ENCODE measurements at regions not wholly inside any gene's neighbourhood (a gene's known extent, or its start where the extent isn't known, plus 50 kb on each side); places are given as distances from the start of the nearest gene placed in this dataset.

DNA sequence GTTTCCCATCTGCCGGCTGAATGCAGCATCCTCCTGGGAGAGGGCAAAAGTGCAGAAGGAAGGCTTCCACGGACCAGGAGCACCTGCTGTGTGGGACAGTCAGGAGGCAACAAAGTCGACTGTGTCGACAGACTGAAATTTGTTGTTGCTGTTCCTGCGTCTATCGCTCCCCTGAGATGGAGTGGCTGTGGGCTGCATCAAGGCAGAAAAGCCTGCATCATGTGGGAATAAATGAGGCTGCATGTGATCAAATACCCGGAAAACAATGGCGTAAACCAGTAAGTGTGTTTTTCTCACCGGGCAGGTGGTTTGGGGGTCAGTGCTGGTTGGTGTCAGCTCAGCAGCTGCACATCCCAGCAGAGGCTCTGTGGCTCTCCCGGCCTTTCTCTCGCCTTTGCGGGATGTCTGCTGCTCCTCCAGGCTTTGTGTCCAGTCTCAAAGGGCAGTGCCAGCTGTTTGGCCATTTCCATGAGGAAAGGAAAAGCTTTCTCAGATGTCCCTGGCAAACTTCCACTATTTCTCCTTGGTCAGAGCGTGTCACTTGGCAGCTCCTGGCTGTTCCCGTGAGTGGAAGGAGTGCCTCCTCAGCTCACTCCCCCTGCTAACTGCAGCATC, 262.4 kb downstream of the NDUFA10 start:
- no peaks in the 10 kb centered on the region for H3K36me3 ChIP-seq (ENCODE audit: control insufficient read depth in 3 of 3, insufficient read depth in 2 of 3, low read depth in 1 of 3, low read length in 3 of 3)
- FAIRE-seq (no peak), DNase-seq (no peak)
- H3K27me3 ChIP-seq (ENCODE audit: control insufficient read depth in 3 of 3, insufficient read depth in 3 of 3, low read length in 3 of 3), result no peaks in the 10 kb centered on the region
- H3K4me1 ChIP-seq (ENCODE audit: control insufficient read depth in 3 of 3, insufficient read depth in 2 of 3, low read depth in 1 of 3, low read length in 2 of 3), result no peaks in the 10 kb centered on the region
- H3K9me3 ChIP-seq (ENCODE audit: control insufficient read depth in 2 of 2, insufficient read depth in 1 of 2, low read depth in 1 of 2, low read length in 1 of 2), result peaks cover 0 to 8% of the 10 kb centered on the region in 2 donors
- H3K4me3 ChIP-seq (ENCODE audit: low read depth in 1 of 3, low read length in 3 of 3), result no peak overlapping the region
- H3K27ac ChIP-seq (ENCODE audit: low read depth in 1 of 3, low read length in 2 of 3), result no peak overlapping the region
- WGBS, 3 donors, result 78 to 84% (median 79%) methylated on average over 14 of the region's 14 CpGs

DNA sequence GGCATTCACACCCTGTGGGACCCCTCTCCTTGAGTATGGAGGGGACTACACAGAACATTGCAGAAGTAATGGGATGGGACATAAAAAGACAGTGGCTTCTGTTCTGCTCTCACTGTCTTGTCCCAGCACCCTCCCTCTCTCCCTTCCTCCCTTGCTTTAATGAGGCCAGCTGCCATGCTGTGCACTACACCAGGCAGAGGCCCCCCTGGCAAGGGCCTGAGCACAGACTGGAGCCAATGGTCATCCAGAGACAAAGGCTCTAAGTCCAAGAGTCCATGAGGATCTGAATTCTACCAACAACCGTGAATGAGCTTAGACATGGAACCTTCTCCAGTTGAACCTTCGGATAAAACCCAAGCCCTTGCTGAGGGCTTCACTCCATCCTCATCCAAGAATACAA, 263.0 kb downstream of the NDUFA10 start:
- no peak overlapping the region for H3K27ac ChIP-seq (ENCODE audit: low read depth in 1 of 3, low read length in 2 of 3)
- DNase-seq (no peak), FAIRE-seq (no peak)
- no peaks in the 10 kb centered on the region for H3K36me3 ChIP-seq (ENCODE audit: control insufficient read depth in 3 of 3, insufficient read depth in 2 of 3, low read depth in 1 of 3, low read length in 3 of 3)
- no peaks in the 10 kb centered on the region for H3K27me3 ChIP-seq (ENCODE audit: control insufficient read depth in 3 of 3, insufficient read depth in 3 of 3, low read length in 3 of 3)
- peaks cover 0 to 8% of the 10 kb centered on the region in 2 donors for H3K9me3 ChIP-seq (ENCODE audit: control insufficient read depth in 2 of 2, insufficient read depth in 1 of 2, low read depth in 1 of 2, low read length in 1 of 2)
- 86 to 93% (median 90%) methylated on average over 2 of the region's 2 CpGs for WGBS, 3 donors
- H3K4me1 ChIP-seq (ENCODE audit: control insufficient read depth in 3 of 3, insufficient read depth in 2 of 3, low read depth in 1 of 3, low read length in 2 of 3), result no peaks in the 10 kb centered on the region
- no peak overlapping the region for H3K4me3 ChIP-seq (ENCODE audit: low read depth in 1 of 3, low read length in 3 of 3)

DNA sequence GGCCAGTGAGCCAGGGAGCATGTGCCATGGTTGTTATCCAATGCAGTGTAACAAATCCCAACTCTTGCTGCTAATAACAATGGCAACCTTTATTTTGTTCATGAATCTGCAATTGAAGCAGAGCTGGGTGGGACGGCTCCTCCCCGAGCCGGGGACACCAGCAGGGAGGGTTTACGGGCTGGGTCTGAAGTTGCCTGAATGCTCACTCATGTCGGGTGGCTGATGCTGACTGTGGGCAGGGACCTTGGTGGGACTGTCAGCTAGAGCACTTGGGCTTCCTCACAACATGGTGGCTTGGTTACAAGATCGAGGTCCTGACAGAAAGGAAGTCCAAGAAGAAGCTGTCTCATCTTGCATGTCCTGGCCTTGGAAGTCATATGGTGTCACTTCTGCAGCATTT, 264.5 kb downstream of the NDUFA10 start:
- Histone ChIP-seq H3K4me3 (ENCODE audit: low read depth in 1 of 3, low read length in 3 of 3) (no peak overlapping the region), H3K36me3 (ENCODE audit: control insufficient read depth in 3 of 3, insufficient read depth in 2 of 3, low read depth in 1 of 3, low read length in 3 of 3) (no peaks in the 10 kb centered on the region), H3K9me3 (ENCODE audit: control insufficient read depth in 2 of 2, insufficient read depth in 1 of 2, low read depth in 1 of 2, low read length in 1 of 2) (peaks cover 0 to 8% of the 10 kb centered on the region in 2 donors), H3K27me3 (ENCODE audit: control insufficient read depth in 3 of 3, insufficient read depth in 3 of 3, low read length in 3 of 3) (no peaks in the 10 kb centered on the region), H3K4me1 (ENCODE audit: control insufficient read depth in 3 of 3, insufficient read depth in 2 of 3, low read depth in 1 of 3, low read length in 2 of 3) (no peaks in the 10 kb centered on the region), H3K27ac (ENCODE audit: low read depth in 1 of 3, low read length in 2 of 3) (no peak overlapping the region)
- WGBS, 3 donors, result 86 to 92% (median 88%) methylated on average over 6 of the region's 6 CpGs
- FAIRE-seq (no peak), DNase-seq (no peak)

DNA sequence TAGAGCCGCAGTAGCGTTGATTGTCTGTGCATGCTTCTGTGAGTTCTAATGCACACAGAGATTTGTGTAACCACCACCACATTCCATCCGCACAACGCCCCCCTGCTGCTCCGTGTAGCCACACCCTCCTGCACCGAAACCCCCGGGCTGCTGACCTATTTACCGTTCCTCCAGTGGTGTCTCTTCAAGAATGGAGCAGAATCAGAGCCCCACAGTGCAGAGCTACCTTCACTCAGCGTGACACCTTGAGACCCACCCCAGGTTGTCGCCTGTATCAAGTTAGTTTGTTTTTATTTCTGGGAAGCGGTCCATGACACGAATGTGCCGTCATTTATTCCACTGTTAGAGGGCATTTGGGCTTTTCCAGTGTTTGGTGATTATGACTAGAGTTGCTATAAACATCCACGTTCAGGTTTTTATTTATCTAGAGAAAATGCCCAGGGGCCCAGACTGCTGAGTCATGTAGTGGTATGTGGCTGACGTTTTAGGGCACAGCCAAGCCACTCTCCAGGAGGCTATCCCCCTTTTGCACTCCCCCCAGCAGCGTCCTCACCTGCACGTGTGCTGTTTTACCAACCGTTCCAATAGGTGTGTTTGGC, 266.8 kb downstream of the NDUFA10 start:
- H3K36me3 ChIP-seq (ENCODE audit: control insufficient read depth in 3 of 3, insufficient read depth in 2 of 3, low read depth in 1 of 3, low read length in 3 of 3), result no peaks in the 10 kb centered on the region
- H3K4me1 ChIP-seq (ENCODE audit: control insufficient read depth in 3 of 3, insufficient read depth in 2 of 3, low read depth in 1 of 3, low read length in 2 of 3), result no peaks in the 10 kb centered on the region
- DNase-seq, result no peak
- peaks cover 0 to 8% of the 10 kb centered on the region in 2 donors for H3K9me3 ChIP-seq (ENCODE audit: control insufficient read depth in 2 of 2, insufficient read depth in 1 of 2, low read depth in 1 of 2, low read length in 1 of 2)
- WGBS, 3 donors, result 34 to 61% (median 47%) methylated on average over 18 of the region's 18 CpGs
- no peak for FAIRE-seq
- H3K27ac ChIP-seq (ENCODE audit: low read depth in 1 of 3, low read length in 2 of 3), result no peak overlapping the region
- H3K27me3 ChIP-seq (ENCODE audit: control insufficient read depth in 3 of 3, insufficient read depth in 3 of 3, low read length in 3 of 3), result no peaks in the 10 kb centered on the region
- no peak overlapping the region for H3K4me3 ChIP-seq (ENCODE audit: low read depth in 1 of 3, low read length in 3 of 3)

DNA sequence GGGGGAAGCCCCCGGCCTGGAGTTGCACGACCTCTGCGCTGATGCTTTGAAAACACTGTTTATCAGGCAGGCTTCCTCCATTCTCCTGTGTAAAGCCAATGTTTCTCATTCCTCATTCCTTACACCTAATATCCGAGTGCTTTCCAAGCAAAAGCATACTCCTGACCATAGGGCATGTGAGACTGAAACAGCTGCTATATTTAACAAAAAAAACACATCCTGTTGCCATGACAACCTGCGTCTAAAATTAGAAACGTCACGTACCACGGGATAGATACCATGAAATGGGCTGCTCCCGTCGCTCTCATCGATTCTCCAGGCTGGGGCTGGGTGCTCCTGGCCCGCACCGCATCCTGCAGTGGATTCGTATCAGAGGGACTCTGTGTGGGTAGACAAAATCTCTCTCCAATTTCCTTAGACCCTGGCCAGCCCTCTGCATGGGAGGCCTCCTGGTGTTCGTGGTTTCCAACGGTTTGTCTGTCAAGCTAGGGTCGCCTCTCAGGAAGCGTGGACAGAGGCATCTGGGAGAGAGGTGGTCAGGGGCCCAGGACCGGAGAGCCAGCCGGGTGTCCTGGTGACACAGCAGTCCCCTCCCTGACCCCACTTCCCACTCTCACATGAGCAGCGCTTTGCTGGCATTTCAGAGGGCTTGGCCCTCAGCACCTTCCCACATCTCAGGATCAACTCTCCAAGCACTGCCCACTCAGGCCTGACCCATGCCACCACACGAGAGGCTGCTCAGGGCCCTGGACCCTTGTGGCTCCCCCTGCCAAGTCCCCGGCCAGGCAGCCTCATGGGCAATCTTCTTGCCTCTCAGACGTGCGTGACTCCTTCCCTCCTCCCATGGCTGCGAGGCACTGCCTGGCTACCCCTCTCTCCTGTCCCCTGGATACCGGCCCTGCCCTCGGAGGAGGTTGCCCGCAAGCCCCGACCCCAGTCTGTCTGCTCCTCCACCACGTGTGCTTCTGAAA, 268.1 kb downstream of the NDUFA10 start:
- Histone ChIP-seq H3K36me3 (ENCODE audit: control insufficient read depth in 3 of 3, insufficient read depth in 2 of 3, low read depth in 1 of 3, low read length in 3 of 3) (no peaks in the 10 kb centered on the region), H3K4me1 (ENCODE audit: control insufficient read depth in 3 of 3, insufficient read depth in 2 of 3, low read depth in 1 of 3, low read length in 2 of 3) (no peaks in the 10 kb centered on the region), H3K9me3 (ENCODE audit: control insufficient read depth in 2 of 2, insufficient read depth in 1 of 2, low read depth in 1 of 2, low read length in 1 of 2) (peaks cover 0 to 6% of the 10 kb centered on the region in 2 donors), H3K4me3 (ENCODE audit: low read depth in 1 of 3, low read length in 3 of 3) (no peak overlapping the region), H3K27ac (ENCODE audit: low read depth in 1 of 3, low read length in 2 of 3) (no peak overlapping the region), H3K27me3 (ENCODE audit: control insufficient read depth in 3 of 3, insufficient read depth in 3 of 3, low read length in 3 of 3) (no peaks in the 10 kb centered on the region)
- FAIRE-seq (no peak), DNase-seq (peak in 1 of 2 donors; percentile 18)
- WGBS, 3 donors, result 63 to 71% (median 64%) methylated on average over 31 of the region's 31 CpGs

DNA sequence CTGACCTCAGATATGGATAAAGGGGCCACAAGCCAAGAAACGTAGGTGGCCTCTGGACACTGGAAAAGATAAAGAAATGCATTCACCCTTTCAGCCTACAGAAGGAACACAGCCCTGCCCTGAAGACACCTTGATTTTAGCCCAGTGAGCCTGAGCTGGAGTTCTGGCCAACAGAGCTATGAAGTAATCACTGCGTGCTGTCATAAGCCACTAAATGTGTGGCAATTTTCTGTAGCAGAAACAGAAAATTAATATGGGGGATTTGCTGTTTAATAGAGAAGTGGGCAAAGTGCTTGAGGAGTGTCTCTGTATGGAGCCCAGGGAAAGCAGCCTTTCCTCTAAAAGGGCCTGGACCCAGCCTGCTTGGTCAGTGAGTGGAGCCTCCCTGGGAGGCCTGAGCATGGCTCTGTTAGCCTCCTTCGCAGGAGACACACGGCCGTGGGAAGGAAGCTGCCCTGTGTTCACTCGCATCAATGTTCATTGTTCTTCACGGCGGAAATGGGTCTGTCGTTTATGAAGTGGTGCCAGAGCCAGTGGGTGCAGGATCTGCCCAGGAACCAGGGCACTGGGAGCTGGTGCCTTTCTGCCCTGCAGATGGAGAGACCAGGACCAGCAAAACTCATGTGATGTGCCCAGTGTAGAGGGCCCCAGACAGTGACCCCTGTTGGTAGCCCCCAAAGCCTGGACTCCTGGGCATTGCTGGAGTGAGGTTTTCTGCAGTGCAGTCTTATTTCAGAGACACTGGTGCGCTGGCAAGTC, 268.9 kb downstream of the NDUFA10 start:
- Histone ChIP-seq H3K36me3 (ENCODE audit: control insufficient read depth in 3 of 3, insufficient read depth in 2 of 3, low read depth in 1 of 3, low read length in 3 of 3) (no peaks in the 10 kb centered on the region), H3K9me3 (ENCODE audit: control insufficient read depth in 2 of 2, insufficient read depth in 1 of 2, low read depth in 1 of 2, low read length in 1 of 2) (peaks cover 0 to 4% of the 10 kb centered on the region in 2 donors), H3K27ac (ENCODE audit: low read depth in 1 of 3, low read length in 2 of 3) (no peak overlapping the region), H3K27me3 (ENCODE audit: control insufficient read depth in 3 of 3, insufficient read depth in 3 of 3, low read length in 3 of 3) (no peaks in the 10 kb centered on the region), H3K4me1 (ENCODE audit: control insufficient read depth in 3 of 3, insufficient read depth in 2 of 3, low read depth in 1 of 3, low read length in 2 of 3) (no peaks in the 10 kb centered on the region), H3K4me3 (ENCODE audit: low read depth in 1 of 3, low read length in 3 of 3) (no peak overlapping the region)
- 65 to 74% (median 73%) methylated on average over 10 of the region's 10 CpGs for WGBS, 3 donors
- no peak for FAIRE-seq
- DNase-seq, result no peak

DNA sequence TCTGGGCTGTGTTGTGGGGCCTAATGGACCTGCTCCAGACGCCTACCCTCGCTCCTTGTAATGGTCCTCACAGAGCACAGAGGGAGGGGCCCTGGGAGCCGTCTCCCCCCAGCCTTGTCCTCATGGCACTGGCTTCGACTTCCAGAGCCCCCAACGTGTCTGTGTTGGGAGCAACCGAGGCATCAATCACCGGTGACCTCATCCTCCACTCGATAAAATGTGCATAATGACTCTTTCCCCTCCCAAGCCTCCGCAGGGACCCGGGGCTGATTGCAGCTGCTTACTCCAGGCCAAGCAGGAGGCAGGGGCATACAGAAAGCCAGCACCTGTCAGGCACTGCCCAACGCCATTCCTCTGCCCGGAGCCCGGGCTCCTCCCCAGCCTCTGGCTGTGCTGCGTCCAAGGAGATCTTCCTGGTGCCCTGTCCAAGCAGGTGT, 271.7 kb downstream of the NDUFA10 start:
- H3K27me3 ChIP-seq (ENCODE audit: control insufficient read depth in 3 of 3, insufficient read depth in 3 of 3, low read length in 3 of 3), result no peaks in the 10 kb centered on the region
- no peaks in the 10 kb centered on the region for H3K4me1 ChIP-seq (ENCODE audit: control insufficient read depth in 3 of 3, insufficient read depth in 2 of 3, low read depth in 1 of 3, low read length in 2 of 3)
- WGBS, 3 donors, result 73 to 83% (median 80%) methylated on average over 14 of the region's 14 CpGs
- H3K27ac ChIP-seq (ENCODE audit: low read depth in 1 of 3, low read length in 2 of 3), result no peak overlapping the region
- H3K4me3 ChIP-seq (ENCODE audit: low read depth in 1 of 3, low read length in 3 of 3), result no peak overlapping the region
- no peaks in the 10 kb centered on the region for H3K36me3 ChIP-seq (ENCODE audit: control insufficient read depth in 3 of 3, insufficient read depth in 2 of 3, low read depth in 1 of 3, low read length in 3 of 3)
- no peak for DNase-seq
- no peak for FAIRE-seq
- H3K9me3 ChIP-seq (ENCODE audit: control insufficient read depth in 2 of 2, insufficient read depth in 1 of 2, low read depth in 1 of 2, low read length in 1 of 2), result no peaks in the 10 kb centered on the region

DNA sequence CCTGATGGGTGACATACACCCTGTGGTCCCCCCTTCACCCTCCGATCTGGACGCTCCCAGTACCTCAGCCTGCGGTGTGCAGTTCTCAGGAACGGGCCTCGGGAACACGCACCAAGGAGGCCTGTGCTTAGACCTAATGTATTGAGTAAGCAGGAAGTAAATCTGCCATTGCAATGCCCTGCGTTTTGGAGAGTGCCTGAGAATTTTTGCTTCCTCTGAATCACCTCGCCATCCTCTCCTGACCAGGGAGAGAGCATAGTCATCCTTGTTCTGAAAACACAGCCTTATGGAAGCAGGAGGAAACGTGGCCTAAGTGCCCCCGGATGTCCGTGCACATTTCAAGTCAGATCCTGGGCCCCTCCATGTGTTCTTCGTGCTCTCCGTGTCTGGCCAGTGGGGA, 272.2 kb downstream of the NDUFA10 start:
- Histone ChIP-seq H3K36me3 (ENCODE audit: control insufficient read depth in 3 of 3, insufficient read depth in 2 of 3, low read depth in 1 of 3, low read length in 3 of 3) (no peaks in the 10 kb centered on the region), H3K27ac (ENCODE audit: low read depth in 1 of 3, low read length in 2 of 3) (no peak overlapping the region), H3K9me3 (ENCODE audit: control insufficient read depth in 2 of 2, insufficient read depth in 1 of 2, low read depth in 1 of 2, low read length in 1 of 2) (no peaks in the 10 kb centered on the region), H3K4me3 (ENCODE audit: low read depth in 1 of 3, low read length in 3 of 3) (no peak overlapping the region), H3K27me3 (ENCODE audit: control insufficient read depth in 3 of 3, insufficient read depth in 3 of 3, low read length in 3 of 3) (no peaks in the 10 kb centered on the region), H3K4me1 (ENCODE audit: control insufficient read depth in 3 of 3, insufficient read depth in 2 of 3, low read depth in 1 of 3, low read length in 2 of 3) (no peaks in the 10 kb centered on the region)
- FAIRE-seq, result no peak
- 77 to 86% (median 79%) methylated on average over 13 of the region's 13 CpGs for WGBS, 3 donors
- DNase-seq, result no peak

Measured in small intestine (tissue), 7 donors.